Right atrium auricular region (tissue), 2 donors: ENCODE measurements at regions not wholly inside any gene's neighbourhood (a gene's known extent, or its start where the extent isn't known, plus 50 kb on each side); places are given as distances from the start of the nearest gene placed in this dataset.

ENCODE experiments used
- DNase-seq: peaks from one replicate; pipeline ENCODE4 v3.0.0-alpha.2; 2019; ENCODE audit warnings: low spot score
- H3K27ac ChIP-seq, 2 donors: fragments of 200-600 bp; sonication (generic); 1 replicate in 1 of 2; 2 replicates in 1 of 2; pipeline ENCODE4 v1.5.1; 2016 to 2019
- H3K27me3 ChIP-seq, 2 donors: fragments of 200-600 bp; sonication (generic); one replicate each; pipeline versions ENCODE4 v1.5.1 to v1.6.0; 2017 to 2019
- H3K36me3 ChIP-seq: fragments of 200-600 bp; sonication (generic); one replicate; pipeline ENCODE4 v1.5.1; 2016
- H3K4me1 ChIP-seq, 2 donors: fragments of 200-600 bp; sonication (generic); one replicate each; pipeline versions ENCODE4 v1.5.1 to v1.6.0; 2017 to 2019
- H3K4me3 ChIP-seq, 2 donors: fragments of 200-600 bp; sonication (generic); 1 replicate in 1 of 2; 2 replicates in 1 of 2; pipeline ENCODE4 v1.5.1; 2017 to 2019; ENCODE audit warnings: mild to moderate bottlenecking in 1 of 2, moderate library complexity in 1 of 2
- H3K9me3 ChIP-seq, 2 donors: fragments of 200-600 bp; sonication (generic); one replicate each; pipeline ENCODE4 v1.5.1; 2019
- TF ChIP-seq, protein P1 (sequence below), 2 donors: fragments of 200-600 bp; sonication (generic); IDR thresholded peaks; one replicate each; pipeline ENCODE4 v1.5.1; 2019; ENCODE audit warnings: antibody characterized with exemption in 2 of 2

- Histone ChIP-seq H3K27me3 (no peaks in the 10 kb centered on the region), H3K4me3 (no peak overlapping the region), H3K27ac (no peak overlapping the region), H3K9me3 (no peaks in the 10 kb centered on the region), H3K36me3 (no peaks in the 10 kb centered on the region), H3K4me1 (peaks cover 0 to 8% of the 10 kb centered on the region in 2 donors)
- TF ChIP-seq, protein P1, sequence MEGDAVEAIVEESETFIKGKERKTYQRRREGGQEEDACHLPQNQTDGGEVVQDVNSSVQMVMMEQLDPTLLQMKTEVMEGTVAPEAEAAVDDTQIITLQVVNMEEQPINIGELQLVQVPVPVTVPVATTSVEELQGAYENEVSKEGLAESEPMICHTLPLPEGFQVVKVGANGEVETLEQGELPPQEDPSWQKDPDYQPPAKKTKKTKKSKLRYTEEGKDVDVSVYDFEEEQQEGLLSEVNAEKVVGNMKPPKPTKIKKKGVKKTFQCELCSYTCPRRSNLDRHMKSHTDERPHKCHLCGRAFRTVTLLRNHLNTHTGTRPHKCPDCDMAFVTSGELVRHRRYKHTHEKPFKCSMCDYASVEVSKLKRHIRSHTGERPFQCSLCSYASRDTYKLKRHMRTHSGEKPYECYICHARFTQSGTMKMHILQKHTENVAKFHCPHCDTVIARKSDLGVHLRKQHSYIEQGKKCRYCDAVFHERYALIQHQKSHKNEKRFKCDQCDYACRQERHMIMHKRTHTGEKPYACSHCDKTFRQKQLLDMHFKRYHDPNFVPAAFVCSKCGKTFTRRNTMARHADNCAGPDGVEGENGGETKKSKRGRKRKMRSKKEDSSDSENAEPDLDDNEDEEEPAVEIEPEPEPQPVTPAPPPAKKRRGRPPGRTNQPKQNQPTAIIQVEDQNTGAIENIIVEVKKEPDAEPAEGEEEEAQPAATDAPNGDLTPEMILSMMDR (IDR thresholded peaks at IDR 0.05) = no peak
- DNase-seq = no peak
These were observed 52.6 kb upstream of the PPARGC1A start for GRCh38 chr4:23942471-23942870.
